Gastroesophageal sphincter (tissue), 4 donors: ENCODE measurements at regions not wholly inside any gene's neighbourhood (a gene's known extent, or its start where the extent isn't known, plus 50 kb on each side); places are given as distances from the start of the nearest gene placed in this dataset.
"Not testable (repeated sequence)": the region's sequence is repeated elsewhere in the genome, so short reads cannot be mapped to it uniquely, and the experiment has no call there.

ENCODE experiments used
- ATAC-seq: fragments of 150-250 bp; one replicate; pipeline ENCODE4 v1.9.1; 2016; ENCODE audit warnings: mild to moderate bottlenecking, moderate library complexity
- H3K27ac ChIP-seq, 4 donors: fragments of 200-600 bp; sonication (generic) in 3 of 4; 1 replicate in 3 of 4; 2 replicates in 1 of 4; pipeline ENCODE4 v1.5.1; 2016 to 2019
- H3K27me3 ChIP-seq: fragments of 200-600 bp; sonication (generic); one replicate; pipeline ENCODE4 v1.5.1; 2019
- H3K36me3 ChIP-seq, 2 donors: fragments of 200-600 bp; sonication (generic); one replicate each; pipeline ENCODE4 v1.5.1; 2019; ENCODE audit warnings: control low read depth in 1 of 2
- H3K4me1 ChIP-seq, 3 donors: fragments of 200-600 bp; sonication (generic); 1 replicate in 2 of 3; 2 replicates in 1 of 3; pipeline ENCODE4 v1.5.1; 2016 to 2019; ENCODE audit warnings: control low read depth in 2 of 3
- H3K4me3 ChIP-seq, 2 donors: fragments of 200-600 bp; sonication (generic); one replicate each; pipeline ENCODE4 v1.5.1; 2019; ENCODE audit warnings: mild to moderate bottlenecking in 1 of 2, moderate library complexity in 1 of 2
- H3K9me3 ChIP-seq, 3 donors: fragments of 200-600 bp; sonication (generic); one replicate each; pipeline ENCODE4 v1.5.1; 2017 to 2019; ENCODE audit warnings: control low read depth in 2 of 3
- EP300 ChIP-seq: sonication (generic); formaldehyde crosslinking; IDR thresholded peaks from one replicate; pipeline ENCODE4 v1.6.1; 2017; ENCODE audit warnings: antibody characterized with exemption, mild to moderate bottlenecking
- POLR2A ChIP-seq, 2 donors: fragments of 450-650 bp; IDR thresholded peaks; one replicate each; pipeline ENCODE4 v1.6.1; 2017; ENCODE audit warnings: antibody characterized with exemption in 2 of 2, mild to moderate bottlenecking in 2 of 2, moderate library complexity in 1 of 2
- POLR2AphosphoS5 ChIP-seq: sonication (generic); formaldehyde crosslinking; IDR thresholded peaks from one replicate; pipeline ENCODE4 v1.6.1; 2017; ENCODE audit warnings: antibody characterized with exemption
- WGBS, 2 donors: methylation state at CpG; one replicate each; pipeline ENCODE4 v1.1.5; 2018; ENCODE audit warnings: low coverage in 1 of 2; 5-methylcytosine and 5-hydroxymethylcytosine counted together
- TF ChIP-seq, protein P1 (sequence below), 4 experiments: fragments of 200-600 bp in 2 of 4; fragments of 450-650 bp in 2 of 4; sonication (generic) in 1 of 4; IDR thresholded peaks; one replicate each; pipeline ENCODE4 v1.5.1; 2017 to 2019; ENCODE audit warnings: antibody characterized with exemption in 4 of 4, mild to moderate bottlenecking in 2 of 4, moderate library complexity in 2 of 4

DNA sequence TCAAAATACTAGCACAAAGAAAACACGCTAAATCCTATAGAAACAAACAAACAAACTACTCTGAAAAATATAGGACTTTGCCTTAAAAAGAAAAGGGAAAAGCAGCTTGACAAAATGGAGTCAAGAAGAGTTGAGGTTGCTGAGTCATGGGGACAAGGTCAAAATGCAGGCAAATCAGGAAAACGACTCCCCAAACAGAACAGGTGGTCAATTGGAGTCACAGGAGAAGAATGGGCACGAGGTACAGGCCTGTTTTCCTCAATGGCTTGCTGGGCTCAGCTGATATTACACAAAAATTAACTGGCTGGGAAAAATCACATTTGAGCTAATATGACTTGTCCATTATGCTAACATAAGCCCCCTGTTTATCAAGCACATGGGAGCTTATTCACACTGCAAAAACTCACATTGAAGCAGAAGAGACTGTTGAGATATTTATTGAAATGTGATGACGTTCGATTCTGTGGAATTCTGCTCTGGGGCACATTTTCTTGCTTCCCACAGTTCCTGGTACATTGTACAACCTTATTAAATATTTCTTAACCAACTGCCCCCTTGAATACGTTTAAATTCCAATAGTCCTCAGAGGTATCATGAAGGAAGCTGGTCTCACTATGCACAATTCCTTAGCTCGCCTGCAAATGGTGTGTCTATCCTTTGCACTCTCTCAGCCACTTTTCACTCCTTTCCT, 1622.1 kb downstream of the STIM2 start:
- Histone ChIP-seq H3K4me3 (no peak overlapping the region), H3K9me3 (no peaks in the 10 kb centered on the region), H3K27ac (no peak overlapping the region), H3K4me1 (no peaks in the 10 kb centered on the region), H3K36me3 (no peaks in the 10 kb centered on the region), H3K27me3 (no peaks in the 10 kb centered on the region)
- TF ChIP-seq POLR2A (IDR thresholded peaks at IDR 0.05) (no peak), POLR2AphosphoS5 (no peak), EP300 (no peak)
- TF ChIP-seq, protein P1, sequence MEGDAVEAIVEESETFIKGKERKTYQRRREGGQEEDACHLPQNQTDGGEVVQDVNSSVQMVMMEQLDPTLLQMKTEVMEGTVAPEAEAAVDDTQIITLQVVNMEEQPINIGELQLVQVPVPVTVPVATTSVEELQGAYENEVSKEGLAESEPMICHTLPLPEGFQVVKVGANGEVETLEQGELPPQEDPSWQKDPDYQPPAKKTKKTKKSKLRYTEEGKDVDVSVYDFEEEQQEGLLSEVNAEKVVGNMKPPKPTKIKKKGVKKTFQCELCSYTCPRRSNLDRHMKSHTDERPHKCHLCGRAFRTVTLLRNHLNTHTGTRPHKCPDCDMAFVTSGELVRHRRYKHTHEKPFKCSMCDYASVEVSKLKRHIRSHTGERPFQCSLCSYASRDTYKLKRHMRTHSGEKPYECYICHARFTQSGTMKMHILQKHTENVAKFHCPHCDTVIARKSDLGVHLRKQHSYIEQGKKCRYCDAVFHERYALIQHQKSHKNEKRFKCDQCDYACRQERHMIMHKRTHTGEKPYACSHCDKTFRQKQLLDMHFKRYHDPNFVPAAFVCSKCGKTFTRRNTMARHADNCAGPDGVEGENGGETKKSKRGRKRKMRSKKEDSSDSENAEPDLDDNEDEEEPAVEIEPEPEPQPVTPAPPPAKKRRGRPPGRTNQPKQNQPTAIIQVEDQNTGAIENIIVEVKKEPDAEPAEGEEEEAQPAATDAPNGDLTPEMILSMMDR (IDR thresholded peaks at IDR 0.05) = no peak
- 72 to 78% methylated on average over 5 to 7 of the region's 7 CpGs for WGBS, 2 donors
- no peak for ATAC-seq

DNA sequence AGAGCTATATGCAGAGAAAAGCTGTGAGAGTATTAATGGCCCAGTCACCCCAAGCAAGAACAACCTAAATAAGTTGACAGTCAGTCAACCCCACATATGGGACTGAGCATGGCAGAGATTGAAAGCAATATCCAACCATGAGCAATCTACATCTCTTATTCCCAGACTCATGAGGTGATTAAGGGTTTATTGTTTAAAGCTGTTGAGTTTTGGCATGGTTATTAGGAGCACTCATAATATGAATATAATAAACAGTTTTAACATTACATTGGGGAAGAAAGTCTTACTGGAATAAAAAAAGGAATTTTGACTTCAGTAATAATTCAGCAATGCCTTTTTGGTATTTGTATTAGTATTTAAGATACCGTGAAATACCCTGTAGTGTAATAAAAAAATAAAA, 1627.4 kb downstream of the STIM2 start:
- Histone ChIP-seq H3K36me3 (no peaks in the 10 kb centered on the region), H3K4me3 (no peak overlapping the region), H3K27ac (no peak overlapping the region), H3K9me3 (no peaks in the 10 kb centered on the region), H3K4me1 (no peaks in the 10 kb centered on the region), H3K27me3 (no peaks in the 10 kb centered on the region)
- TF ChIP-seq POLR2A (IDR thresholded peaks at IDR 0.05) = no peak
- no peak for TF ChIP-seq POLR2AphosphoS5
- TF ChIP-seq, protein P1 (IDR thresholded peaks at IDR 0.05) = no peak
- TF ChIP-seq EP300 = no peak
- WGBS, 2 donors = 23 to 47% methylated on average over 1 of the region's 1 CpG
- ATAC-seq = no peak

DNA sequence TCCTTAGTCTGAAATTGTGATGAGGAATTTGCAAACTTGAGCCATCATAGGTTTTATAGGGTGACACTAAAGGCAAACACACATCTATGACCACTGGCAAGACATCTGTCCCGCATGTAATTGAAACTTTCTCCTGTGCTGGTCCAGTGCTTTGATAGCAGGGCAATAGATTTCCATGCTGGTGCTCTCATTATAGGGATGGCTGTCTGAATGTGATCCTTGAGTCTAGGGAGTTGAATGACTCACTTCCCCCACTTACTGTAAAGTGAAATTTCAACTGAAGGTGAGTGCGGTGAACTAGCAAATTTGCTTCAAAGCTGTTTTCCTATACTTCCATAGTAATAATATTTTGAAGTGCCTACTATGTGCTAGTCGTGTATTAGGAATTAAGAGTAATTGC, 1630.0 kb downstream of the STIM2 start:
- Histone ChIP-seq H3K4me3 (no peak overlapping the region), H3K27ac (no peak overlapping the region), H3K27me3 (no peaks in the 10 kb centered on the region), H3K4me1 (no peaks in the 10 kb centered on the region), H3K36me3 (no peaks in the 10 kb centered on the region), H3K9me3 (no peaks in the 10 kb centered on the region)
- no peak for ATAC-seq
- TF ChIP-seq EP300 (no peak), POLR2A (IDR thresholded peaks at IDR 0.05) (no peak), POLR2AphosphoS5 (no peak)
- TF ChIP-seq, protein P1 (IDR thresholded peaks at IDR 0.05) = no peak
- 84 to 86% methylated on average over 2 to 3 of the region's 3 CpGs for WGBS, 2 donors

DNA sequence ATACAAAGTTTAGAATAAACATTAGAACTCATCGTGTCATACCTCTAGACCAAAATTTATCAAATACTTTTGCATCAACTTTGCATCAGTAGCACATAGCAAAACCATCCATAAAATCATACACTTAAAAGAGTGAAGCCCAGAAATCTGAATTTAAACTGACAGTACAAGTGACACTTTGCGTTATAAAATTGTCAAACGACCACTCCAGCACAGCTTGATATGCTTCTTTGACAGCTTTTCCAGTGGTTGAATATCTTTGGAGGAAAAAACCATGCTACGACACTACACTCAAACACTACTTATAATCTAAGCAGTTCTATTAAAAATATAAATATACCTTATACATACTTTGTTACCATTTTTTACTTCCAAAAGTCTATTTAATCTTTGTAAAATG, 1644.4 kb downstream of the STIM2 start:
- H3K27ac ChIP-seq = no peak overlapping the region
- H3K36me3 ChIP-seq = no peaks in the 10 kb centered on the region
- H3K9me3 ChIP-seq = no peaks in the 10 kb centered on the region
- TF ChIP-seq, protein P1 (IDR thresholded peaks at IDR 0.05) = no peak
- TF ChIP-seq EP300 = no peak
- ATAC-seq = no peak
- no peaks in the 10 kb centered on the region for H3K27me3 ChIP-seq
- H3K4me3 ChIP-seq = no peak overlapping the region
- WGBS, 2 donors = 59 to 74% methylated on average over 4 of the region's 4 CpGs
- H3K4me1 ChIP-seq = no peaks in the 10 kb centered on the region

DNA sequence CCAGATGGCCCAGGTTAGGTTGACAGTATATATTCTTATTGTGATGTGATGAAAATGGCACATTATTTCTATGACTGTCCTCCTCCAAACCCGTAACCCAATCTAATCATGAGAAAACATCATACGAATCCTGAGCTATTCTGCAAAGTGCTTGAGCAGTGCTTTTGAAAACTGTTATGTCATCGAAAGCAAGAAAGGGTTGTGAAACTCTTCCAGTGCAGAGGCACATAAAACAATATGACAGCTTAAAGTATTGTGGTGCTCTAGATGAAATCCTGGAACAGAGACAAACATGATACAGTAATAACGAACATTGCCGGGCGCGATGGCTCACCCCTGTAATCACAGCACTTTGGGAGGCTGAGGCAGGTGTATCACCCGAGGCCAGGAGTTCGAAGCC, 1648.0 kb downstream of the STIM2 start:
- no peaks in the 10 kb centered on the region for H3K9me3 ChIP-seq
- WGBS, 2 donors = 94 to 96% methylated on average over 8 to 9 of the region's 9 CpGs
- H3K36me3 ChIP-seq = no peaks in the 10 kb centered on the region
- TF ChIP-seq POLR2AphosphoS5 = no peak
- no peak for TF ChIP-seq POLR2A (IDR thresholded peaks at IDR 0.05)
- TF ChIP-seq, protein P1 (IDR thresholded peaks at IDR 0.05) = no peak
- TF ChIP-seq EP300 = no peak
- no peak for ATAC-seq
- no peak overlapping the region for H3K4me3 ChIP-seq
- no peaks in the 10 kb centered on the region for H3K27me3 ChIP-seq
- H3K27ac ChIP-seq = no peak overlapping the region
- H3K4me1 ChIP-seq = no peaks in the 10 kb centered on the region

DNA sequence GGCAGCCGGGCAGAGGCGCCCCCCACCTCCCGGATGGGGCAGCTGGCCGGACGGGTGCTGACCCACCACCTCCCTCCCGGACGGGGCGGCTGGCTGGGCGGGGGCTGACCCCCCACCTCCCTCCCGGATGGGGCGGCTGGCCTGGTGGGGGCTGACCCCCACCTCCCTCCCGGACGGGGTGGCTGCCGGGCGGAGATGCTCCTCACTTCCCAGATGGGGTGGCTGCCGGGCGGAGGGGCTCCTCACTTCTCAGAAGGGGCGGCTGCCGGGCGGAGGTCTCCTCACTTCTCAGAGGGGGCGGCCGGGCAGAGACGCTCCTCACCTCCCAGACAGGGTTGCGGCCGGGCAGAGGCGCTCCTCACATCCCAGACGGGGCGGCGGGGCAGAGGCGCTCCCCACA, 1654.1 kb downstream of the STIM2 start:
- not testable (repeated sequence) for H3K4me3 ChIP-seq, H3K4me1 ChIP-seq, H3K36me3 ChIP-seq, H3K27me3 ChIP-seq, H3K9me3 ChIP-seq, ATAC-seq, H3K27ac ChIP-seq
- WGBS, 2 donors = no CpG with 5 or more reads among the region's 30 CpGs
